ENCODE measurements at regions not wholly inside any gene's neighbourhood (a gene's known extent, or its start where the extent isn't known, plus 50 kb on each side); places are given as distances from the start of the nearest gene placed in this dataset.
A peak's percentile ranks its signal among the peaks of the same experiment; 100 is the strongest.

DNA sequence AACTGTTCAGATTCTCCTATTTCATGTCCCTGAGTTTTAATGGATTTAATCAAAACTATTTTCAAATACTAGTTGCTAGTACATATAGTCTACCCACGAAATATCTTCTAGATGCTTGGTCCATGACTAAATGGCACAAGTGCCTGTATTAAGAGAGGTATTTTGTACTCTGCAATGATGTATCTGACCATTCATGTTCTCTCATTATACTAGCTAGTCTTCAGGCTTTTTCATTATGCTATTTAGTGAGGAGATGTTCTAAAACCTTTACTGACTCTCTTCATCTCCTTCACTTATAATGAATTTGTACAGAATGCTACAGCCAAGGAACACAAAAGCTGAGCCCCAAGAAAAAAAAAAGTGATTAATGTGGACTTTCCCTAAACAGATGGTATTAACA is 222.5 kb downstream of the AHR start:
- Histone ChIP-seq H3K27ac (ENCODE audit: low read depth, low read length, severe bottlenecking) (peak overlapping the region; percentile 44), H3K4me3 (ENCODE audit: extremely low read depth, insufficient read depth, low read length, poor library complexity, severe bottlenecking) (no peak overlapping the region), H3K9me3 (ENCODE audit: control insufficient read depth, low read length) (no peaks in the 10 kb centered on the region), H3K4me1 (ENCODE audit: control insufficient read depth, insufficient read depth, low read length, poor library complexity, severe bottlenecking) (peaks cover 27% of the 10 kb centered on the region), H3K36me3 (ENCODE audit: control insufficient read depth, insufficient read depth, low read length) (no peaks in the 10 kb centered on the region)
- no CpG with 5 or more reads among the region's 1 CpG for WGBS, 2 experiments (ENCODE audit: insufficient coverage in 2 of 2)

DNA sequence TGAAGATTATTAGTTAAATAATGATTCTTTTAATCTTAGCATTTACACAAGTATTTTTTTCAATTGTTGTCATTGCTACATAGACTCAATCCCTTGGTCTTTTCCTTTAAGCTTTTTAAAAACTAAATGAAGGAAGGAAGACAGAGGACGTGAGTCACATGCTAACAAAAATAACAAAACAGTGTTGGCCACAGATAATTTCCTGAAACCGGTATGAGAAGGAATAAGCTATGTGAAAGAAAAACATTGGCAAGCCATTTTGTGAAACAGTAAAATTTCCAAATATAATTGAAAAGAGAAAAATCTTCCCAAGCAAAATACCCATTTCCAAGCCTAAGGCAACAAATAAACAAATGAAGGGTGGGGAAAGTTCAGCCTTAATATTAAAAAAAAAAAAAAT is 223.0 kb downstream of the AHR start:
- H3K9me3 ChIP-seq (ENCODE audit: control insufficient read depth, low read length) = no peaks in the 10 kb centered on the region
- WGBS, 2 experiments (ENCODE audit: insufficient coverage in 2 of 2) = no CpG with 5 or more reads among the region's 2 CpGs
- H3K4me3 ChIP-seq (ENCODE audit: extremely low read depth, insufficient read depth, low read length, poor library complexity, severe bottlenecking) = no peak overlapping the region
- peak overlapping the region; percentile 44 for H3K27ac ChIP-seq (ENCODE audit: low read depth, low read length, severe bottlenecking)
- H3K36me3 ChIP-seq (ENCODE audit: control insufficient read depth, insufficient read depth, low read length) = no peaks in the 10 kb centered on the region
- H3K4me1 ChIP-seq (ENCODE audit: control insufficient read depth, insufficient read depth, low read length, poor library complexity, severe bottlenecking) = peaks cover 27% of the 10 kb centered on the region

DNA sequence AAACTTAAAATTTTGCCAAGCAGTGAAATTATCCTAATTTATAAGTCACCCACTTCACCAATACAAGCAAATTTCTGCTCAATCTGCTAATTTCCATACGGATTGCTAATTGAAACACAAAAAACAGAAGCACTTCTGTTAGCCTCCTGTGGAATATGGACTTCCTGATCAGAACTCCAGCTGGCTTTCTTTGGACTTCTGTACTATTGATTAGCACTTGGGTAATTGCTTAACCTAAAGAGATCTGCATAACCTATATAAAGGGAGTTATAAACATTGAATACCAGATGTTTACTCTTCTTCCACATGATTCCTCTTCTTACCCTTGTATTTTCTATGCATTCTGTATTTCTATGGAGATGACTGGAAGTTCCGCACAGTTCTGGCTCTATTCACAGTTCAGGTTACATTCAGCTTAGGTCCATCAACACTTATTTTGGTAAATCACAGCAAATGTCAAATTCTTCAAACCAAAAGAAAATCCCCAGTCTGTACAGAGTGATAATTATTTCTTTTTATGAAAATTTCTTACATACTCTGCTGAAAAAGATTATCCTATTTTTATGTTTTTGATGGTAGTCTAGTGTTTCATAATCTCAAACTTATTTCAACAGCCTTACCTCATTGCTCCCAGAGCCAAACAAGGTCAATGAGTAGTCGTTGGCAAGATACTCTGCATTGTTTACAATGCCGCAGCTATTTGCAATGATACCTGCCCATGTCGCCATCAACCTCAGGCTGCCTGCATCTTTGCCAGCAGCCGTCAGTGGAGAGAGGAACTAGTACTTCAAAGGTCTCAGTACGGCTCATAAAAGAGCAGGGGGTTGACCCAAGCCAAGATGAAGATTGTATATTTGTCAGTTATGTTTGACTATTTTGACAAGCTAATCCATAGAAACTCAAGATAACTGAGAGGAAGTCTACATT is 225.6 kb downstream of the AHR start:
- Histone ChIP-seq H3K4me3 (ENCODE audit: extremely low read depth, insufficient read depth, low read length, poor library complexity, severe bottlenecking) (no peak overlapping the region), H3K27ac (ENCODE audit: low read depth, low read length, severe bottlenecking) (no peak overlapping the region), H3K36me3 (ENCODE audit: control insufficient read depth, insufficient read depth, low read length) (no peaks in the 10 kb centered on the region), H3K9me3 (ENCODE audit: control insufficient read depth, low read length) (no peaks in the 10 kb centered on the region), H3K4me1 (ENCODE audit: control insufficient read depth, insufficient read depth, low read length, poor library complexity, severe bottlenecking) (peaks cover 27% of the 10 kb centered on the region)
- 60 to 80% methylated on average over 6 of the region's 7 CpGs for WGBS, 2 experiments (ENCODE audit: insufficient coverage in 2 of 2)

DNA sequence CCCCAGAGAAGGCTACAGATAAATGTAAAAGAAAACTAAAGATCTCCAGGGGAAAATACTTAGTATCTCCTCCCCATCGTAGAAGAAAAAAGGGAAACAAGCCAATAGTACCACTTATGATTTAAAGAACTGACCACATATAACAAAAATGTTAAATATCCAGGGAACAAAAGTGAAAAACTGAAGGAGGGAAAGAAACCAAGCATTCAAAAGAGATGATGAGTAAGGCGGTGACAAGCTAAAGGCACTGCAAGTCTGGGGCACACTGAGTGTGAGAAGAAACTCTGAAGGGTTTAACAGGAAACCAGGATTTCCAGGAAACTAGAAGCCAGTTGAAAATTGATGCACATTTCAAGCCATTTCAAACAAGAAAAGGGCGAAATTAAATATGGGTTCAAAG is 226.3 kb downstream of the AHR start:
- 91 to 92% methylated on average over 1 to 2 of the region's 3 CpGs for WGBS, 2 experiments (ENCODE audit: insufficient coverage in 2 of 2)
- Histone ChIP-seq H3K4me1 (ENCODE audit: control insufficient read depth, insufficient read depth, low read length, poor library complexity, severe bottlenecking) (peaks cover 27% of the 10 kb centered on the region), H3K36me3 (ENCODE audit: control insufficient read depth, insufficient read depth, low read length) (no peaks in the 10 kb centered on the region), H3K27ac (ENCODE audit: low read depth, low read length, severe bottlenecking) (no peak overlapping the region), H3K9me3 (ENCODE audit: control insufficient read depth, low read length) (no peaks in the 10 kb centered on the region), H3K4me3 (ENCODE audit: extremely low read depth, insufficient read depth, low read length, poor library complexity, severe bottlenecking) (no peak overlapping the region)

DNA sequence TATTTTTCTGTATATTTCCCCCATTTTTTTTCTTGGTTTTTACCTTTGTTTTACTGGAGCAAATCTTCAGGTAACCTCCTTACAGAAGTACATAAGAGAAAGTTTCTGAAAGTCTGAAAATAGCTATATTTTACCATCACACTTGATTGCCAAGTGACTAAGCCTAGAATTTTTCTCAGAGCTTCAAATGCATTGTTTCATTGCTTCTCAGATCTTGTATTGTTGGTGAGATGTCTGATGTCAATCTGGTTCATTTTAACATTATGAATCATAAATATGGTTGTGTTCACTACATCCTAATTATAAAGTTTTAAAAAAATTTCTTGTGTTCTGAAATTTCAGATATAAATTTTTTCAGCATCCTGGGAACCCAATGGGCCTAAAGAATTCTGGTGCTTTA is 228.2 kb downstream of the AHR start:
- Histone ChIP-seq H3K4me3 (ENCODE audit: extremely low read depth, insufficient read depth, low read length, poor library complexity, severe bottlenecking) (no peak overlapping the region), H3K9me3 (ENCODE audit: control insufficient read depth, low read length) (no peaks in the 10 kb centered on the region), H3K4me1 (ENCODE audit: control insufficient read depth, insufficient read depth, low read length, poor library complexity, severe bottlenecking) (peaks cover 23% of the 10 kb centered on the region), H3K27ac (ENCODE audit: low read depth, low read length, severe bottlenecking) (no peak overlapping the region), H3K36me3 (ENCODE audit: control insufficient read depth, insufficient read depth, low read length) (no peaks in the 10 kb centered on the region)

DNA sequence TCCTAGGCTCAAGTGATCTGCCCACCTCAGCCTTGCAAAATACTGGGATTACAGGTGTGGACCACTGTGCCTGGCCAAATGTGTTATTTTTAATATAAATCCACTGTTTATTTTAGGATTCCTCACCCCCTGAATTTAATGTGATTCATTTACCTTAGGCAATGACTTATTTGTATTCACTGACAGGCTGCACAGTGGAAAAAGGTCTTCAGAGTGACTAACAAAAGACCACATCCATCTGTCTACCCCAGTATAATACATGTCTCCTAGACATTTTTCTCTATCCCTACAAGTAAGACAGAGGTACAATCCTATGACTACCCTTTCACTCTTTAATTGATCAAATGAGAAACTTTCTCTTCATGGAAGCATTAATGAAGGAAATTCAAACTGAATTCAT is 230.2 kb downstream of the AHR start:
- Histone ChIP-seq H3K36me3 (ENCODE audit: control insufficient read depth, insufficient read depth, low read length) (no peaks in the 10 kb centered on the region), H3K4me3 (ENCODE audit: extremely low read depth, insufficient read depth, low read length, poor library complexity, severe bottlenecking) (no peak overlapping the region), H3K9me3 (ENCODE audit: control insufficient read depth, low read length) (no peaks in the 10 kb centered on the region), H3K4me1 (ENCODE audit: control insufficient read depth, insufficient read depth, low read length, poor library complexity, severe bottlenecking) (peaks cover 18% of the 10 kb centered on the region), H3K27ac (ENCODE audit: low read depth, low read length, severe bottlenecking) (no peak overlapping the region)

DNA sequence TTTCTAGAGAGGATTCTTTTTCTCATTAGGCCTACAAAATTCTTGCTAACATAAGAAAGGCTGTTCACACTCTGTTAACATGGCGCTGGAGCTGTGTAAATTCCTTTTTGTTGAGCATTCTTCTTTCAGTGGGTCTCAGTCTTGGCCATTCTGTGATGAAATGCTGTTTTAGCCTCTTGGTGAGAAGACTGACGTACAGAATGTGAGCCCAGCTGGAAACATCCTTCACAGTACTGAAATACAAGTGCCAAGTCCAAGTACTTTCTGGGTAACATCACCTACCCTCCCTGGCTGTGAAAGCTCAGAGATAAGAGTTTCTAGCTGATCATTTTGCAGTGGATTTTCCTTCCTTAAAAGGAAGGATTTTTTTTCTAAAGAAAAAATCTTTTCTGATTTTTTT is 231.8 kb downstream of the AHR start:
- WGBS, 2 experiments (ENCODE audit: insufficient coverage in 2 of 2) = 63 to 86% methylated on average over 1 of the region's 2 CpGs
- Histone ChIP-seq H3K9me3 (ENCODE audit: control insufficient read depth, low read length) (no peaks in the 10 kb centered on the region), H3K36me3 (ENCODE audit: control insufficient read depth, insufficient read depth, low read length) (no peaks in the 10 kb centered on the region), H3K4me3 (ENCODE audit: extremely low read depth, insufficient read depth, low read length, poor library complexity, severe bottlenecking) (no peak overlapping the region), H3K27ac (ENCODE audit: low read depth, low read length, severe bottlenecking) (no peak overlapping the region), H3K4me1 (ENCODE audit: control insufficient read depth, insufficient read depth, low read length, poor library complexity, severe bottlenecking) (peaks cover 9% of the 10 kb centered on the region)

DNA sequence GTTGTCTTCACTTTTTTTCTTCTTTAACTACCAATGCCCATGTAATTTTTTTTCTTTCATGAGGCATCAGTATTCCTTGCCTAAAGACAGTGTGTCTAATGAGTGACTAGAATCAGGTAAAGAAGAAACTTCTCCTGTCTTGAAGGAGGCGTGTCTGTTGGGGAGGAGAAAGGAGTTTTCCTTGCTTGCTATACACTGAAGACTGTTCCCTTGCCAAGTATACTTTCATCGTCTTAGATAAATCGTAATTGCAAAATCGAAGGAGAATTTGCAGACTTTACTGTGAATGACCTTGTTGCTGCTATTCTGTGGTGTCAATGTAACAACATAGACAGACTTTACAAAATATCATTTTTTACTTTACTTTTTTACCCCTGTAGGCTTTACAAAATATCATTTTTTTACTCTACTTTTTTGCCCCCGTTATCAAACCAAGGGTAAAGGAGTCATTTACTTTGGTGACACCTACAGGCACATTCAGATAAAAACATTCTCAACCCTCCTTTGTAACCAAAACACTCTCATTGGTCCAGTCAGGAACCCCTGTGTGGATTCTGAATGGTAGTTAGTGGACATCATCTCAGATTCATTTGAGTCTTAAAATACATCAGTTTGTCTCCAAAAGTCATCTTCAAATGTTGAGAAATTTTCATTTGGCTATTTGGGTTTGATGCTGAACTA is 232.4 kb downstream of the AHR start:
- Histone ChIP-seq H3K4me3 (ENCODE audit: extremely low read depth, insufficient read depth, low read length, poor library complexity, severe bottlenecking) (no peak overlapping the region), H3K9me3 (ENCODE audit: control insufficient read depth, low read length) (no peaks in the 10 kb centered on the region), H3K4me1 (ENCODE audit: control insufficient read depth, insufficient read depth, low read length, poor library complexity, severe bottlenecking) (peaks cover 7% of the 10 kb centered on the region), H3K36me3 (ENCODE audit: control insufficient read depth, insufficient read depth, low read length) (no peaks in the 10 kb centered on the region), H3K27ac (ENCODE audit: low read depth, low read length, severe bottlenecking) (no peak overlapping the region)
- 57 to 64% methylated on average over 1 to 2 of the region's 5 CpGs for WGBS, 2 experiments (ENCODE audit: insufficient coverage in 2 of 2)

DNA sequence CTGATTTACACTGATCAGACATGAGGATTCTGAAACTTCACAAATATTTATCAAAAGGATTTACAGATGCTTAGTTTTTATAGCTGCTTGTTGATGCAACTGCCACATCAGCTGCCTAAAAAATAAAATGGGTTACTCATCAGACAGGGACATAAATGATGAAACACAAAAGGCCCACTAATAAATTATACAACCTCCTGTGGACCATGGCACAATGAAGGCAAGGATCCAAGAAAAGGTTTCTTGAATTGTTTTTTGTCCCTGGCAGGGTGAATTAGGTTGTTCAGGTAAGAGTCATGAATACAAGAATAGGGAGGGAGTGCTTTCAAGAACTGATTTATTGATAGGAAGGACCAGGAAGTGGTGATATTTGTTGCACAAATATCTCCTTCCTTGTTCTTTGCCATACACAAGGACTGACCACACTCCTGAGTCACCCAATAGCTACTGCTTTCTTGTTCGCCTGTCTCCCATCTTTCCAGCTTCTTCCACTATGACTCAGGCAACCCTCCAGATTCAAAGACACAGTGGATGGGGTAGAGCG is 234.5 kb downstream of the AHR start:
- Histone ChIP-seq H3K9me3 (ENCODE audit: control insufficient read depth, low read length) (no peaks in the 10 kb centered on the region), H3K4me1 (ENCODE audit: control insufficient read depth, insufficient read depth, low read length, poor library complexity, severe bottlenecking) (peaks cover 7% of the 10 kb centered on the region), H3K27ac (ENCODE audit: low read depth, low read length, severe bottlenecking) (no peak overlapping the region), H3K36me3 (ENCODE audit: control insufficient read depth, insufficient read depth, low read length) (no peaks in the 10 kb centered on the region), H3K4me3 (ENCODE audit: extremely low read depth, insufficient read depth, low read length, poor library complexity, severe bottlenecking) (no peak overlapping the region)
- WGBS, 2 experiments (ENCODE audit: insufficient coverage in 2 of 2) = 60% methylated on average over 1 of the region's 2 CpGs; no CpG with 5 or more reads in 1 of the 2 experiments

DNA sequence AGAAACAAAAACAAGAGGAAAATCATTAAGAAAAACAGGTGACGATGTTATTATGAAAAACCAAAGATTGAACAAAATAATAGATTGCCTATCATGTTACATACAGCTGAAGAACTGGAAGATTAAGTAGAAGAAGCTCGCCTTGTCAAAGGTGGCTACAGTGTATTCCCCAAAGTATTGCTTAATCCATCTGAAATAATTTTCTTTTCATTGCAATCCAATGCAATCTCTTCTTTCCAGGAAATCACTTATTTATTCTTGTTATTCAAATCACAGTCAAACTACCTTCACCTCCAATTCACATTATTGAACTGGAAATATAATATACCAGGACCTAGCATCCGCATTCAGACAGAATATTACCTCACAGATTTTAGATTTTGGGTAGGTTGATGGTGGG is 235.9 kb downstream of the AHR start:
- Histone ChIP-seq H3K4me3 (ENCODE audit: extremely low read depth, insufficient read depth, low read length, poor library complexity, severe bottlenecking) (no peak overlapping the region), H3K27ac (ENCODE audit: low read depth, low read length, severe bottlenecking) (no peak overlapping the region), H3K9me3 (ENCODE audit: control insufficient read depth, low read length) (no peaks in the 10 kb centered on the region), H3K36me3 (ENCODE audit: control insufficient read depth, insufficient read depth, low read length) (no peaks in the 10 kb centered on the region), H3K4me1 (ENCODE audit: control insufficient read depth, insufficient read depth, low read length, poor library complexity, severe bottlenecking) (peaks cover 7% of the 10 kb centered on the region)
- 100% methylated on average over 1 of the region's 3 CpGs for WGBS, 2 experiments (ENCODE audit: insufficient coverage in 2 of 2)

DNA sequence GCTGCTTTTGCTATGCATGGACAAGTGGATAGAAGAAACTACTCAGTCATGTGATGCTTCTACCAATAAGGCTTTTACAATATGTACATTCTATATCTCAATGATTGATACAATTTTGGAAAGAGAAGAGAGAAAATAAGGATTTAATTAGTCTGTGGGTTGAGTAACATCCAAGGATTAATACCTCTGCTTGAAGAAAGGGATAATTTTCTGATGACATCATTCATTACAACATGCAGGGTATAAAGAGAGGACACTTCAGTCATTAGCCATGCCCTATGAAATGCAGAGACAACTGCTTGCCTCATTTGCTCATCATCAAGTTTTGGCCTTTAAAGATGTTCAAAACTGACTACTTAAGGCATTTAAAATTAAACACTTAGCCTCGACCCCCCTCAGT is 237.3 kb downstream of the AHR start:
- WGBS, 2 experiments (ENCODE audit: insufficient coverage in 2 of 2) = no CpG with 5 or more reads among the region's 1 CpG
- H3K4me1 ChIP-seq (ENCODE audit: control insufficient read depth, insufficient read depth, low read length, poor library complexity, severe bottlenecking) = peaks cover 3% of the 10 kb centered on the region
- no peak overlapping the region for H3K4me3 ChIP-seq (ENCODE audit: extremely low read depth, insufficient read depth, low read length, poor library complexity, severe bottlenecking)
- H3K27ac ChIP-seq (ENCODE audit: low read depth, low read length, severe bottlenecking) = no peak overlapping the region
- H3K36me3 ChIP-seq (ENCODE audit: control insufficient read depth, insufficient read depth, low read length) = no peaks in the 10 kb centered on the region
- no peaks in the 10 kb centered on the region for H3K9me3 ChIP-seq (ENCODE audit: control insufficient read depth, low read length)
